ENCODE measurements at regions not wholly inside any gene's neighbourhood (a gene's known extent, or its start where the extent isn't known, plus 50 kb on each side); places are given as distances from the start of the nearest gene placed in this dataset.

DNA sequence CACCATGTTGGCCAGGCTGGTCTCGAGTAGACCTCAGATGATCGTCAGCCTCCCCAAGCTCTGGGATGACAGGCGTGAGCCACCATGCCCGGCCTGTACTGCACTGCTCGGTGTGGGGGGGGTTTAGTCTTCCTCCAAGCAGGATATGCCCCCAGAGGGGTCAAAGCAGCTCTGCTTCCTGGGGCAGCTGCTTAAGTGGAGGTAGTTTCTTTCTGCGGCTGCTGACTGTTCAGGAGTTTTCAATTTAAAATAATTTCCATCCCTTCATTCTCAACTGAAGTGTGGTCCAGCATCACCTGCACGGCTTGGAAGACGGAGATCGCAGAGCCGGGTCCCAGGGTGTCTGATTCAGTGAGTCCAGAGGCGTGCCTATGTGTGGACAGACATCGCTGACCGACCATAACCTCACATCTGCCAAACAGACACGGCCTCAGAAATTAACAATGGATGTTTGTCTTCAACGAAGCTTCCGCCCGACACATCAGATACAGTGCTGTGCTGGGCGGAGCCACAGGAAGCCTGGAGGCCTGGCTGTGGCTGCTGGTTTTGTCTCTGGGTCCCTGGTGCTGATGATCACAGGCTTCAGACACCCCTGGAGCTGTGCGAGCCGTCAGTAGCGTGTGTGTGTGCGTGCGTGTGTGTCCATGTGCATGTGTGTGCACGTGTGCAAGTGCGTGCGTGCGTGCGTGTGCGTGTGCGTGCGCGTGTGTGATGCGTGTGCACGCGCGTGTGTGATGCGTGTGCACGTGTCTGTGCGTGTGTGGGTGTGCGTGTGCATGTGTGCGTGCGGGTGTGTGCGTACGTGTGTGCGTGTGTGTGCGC lies 226.5 kb upstream of the PITRM1 start:
- no peaks in the 10 kb centered on the region for H3K27me3 ChIP-seq (ENCODE audit: insufficient read depth, poor library complexity, severe bottlenecking)
- H3K27ac ChIP-seq (replicated peaks) = no peak overlapping the region
- TF ChIP-seq CTCF (IDR thresholded peaks at IDR 0.05; ENCODE audit: insufficient read depth, low read length) (no peak), POLR2AphosphoS5 (IDR thresholded peaks at IDR 0.05; ENCODE audit: low read depth) (no peak), SPI1 (IDR thresholded peaks at IDR 0.05; ENCODE audit: borderline replicate concordance, low read depth) (no peak), GABPA (IDR thresholded peaks at IDR 0.05; ENCODE audit: low read depth) (no peak)
- H3K4me3 ChIP-seq (replicated peaks; ENCODE audit: insufficient read depth, low read length) = no peak overlapping the region
- DNase-seq (ENCODE audit: low read depth in 1 of 2, low spot score in 1 of 2) = no peak

- DNase-seq (ENCODE audit: low read depth in 1 of 2, low spot score in 1 of 2) = no peak
- H3K27ac ChIP-seq (replicated peaks) = no peak overlapping the region
- H3K27me3 ChIP-seq (ENCODE audit: insufficient read depth, poor library complexity, severe bottlenecking) = no peaks in the 10 kb centered on the region
- TF ChIP-seq POLR2AphosphoS5 (IDR thresholded peaks at IDR 0.05; ENCODE audit: low read depth) = no peak
- no peak for TF ChIP-seq GABPA (IDR thresholded peaks at IDR 0.05; ENCODE audit: low read depth)
- no peak for TF ChIP-seq CTCF (IDR thresholded peaks at IDR 0.05; ENCODE audit: insufficient read depth, low read length)
- no peak for TF ChIP-seq REST (IDR thresholded peaks at IDR 0.05; ENCODE audit: insufficient replicate concordance, low read depth)
- no peak for TF ChIP-seq SPI1 (IDR thresholded peaks at IDR 0.05; ENCODE audit: borderline replicate concordance, low read depth)
- no peak overlapping the region for H3K4me3 ChIP-seq (replicated peaks; ENCODE audit: insufficient read depth, low read length)
These were observed 225.3 kb upstream of the PITRM1 start for GRCh38 chr10:3397846-3398245.

GRCh38 chr10:3397231-3397630 lies 224.6 kb upstream of the PITRM1 start:
- no peak overlapping the region for H3K27ac ChIP-seq (replicated peaks)

More at GRCh38 chr10:3397231-3397630, 224.6 kb upstream of the PITRM1 start:
- Histone ChIP-seq H3K27me3 (ENCODE audit: insufficient read depth, poor library complexity, severe bottlenecking) (no peaks in the 10 kb centered on the region), H3K4me3 (replicated peaks; ENCODE audit: insufficient read depth, low read length) (no peak overlapping the region)
- TF ChIP-seq CTCF (IDR thresholded peaks at IDR 0.05; ENCODE audit: insufficient read depth, low read length) (no peak), POLR2AphosphoS5 (IDR thresholded peaks at IDR 0.05; ENCODE audit: low read depth) (no peak), GABPA (IDR thresholded peaks at IDR 0.05; ENCODE audit: low read depth) (no peak), REST (IDR thresholded peaks at IDR 0.05; ENCODE audit: insufficient replicate concordance, low read depth) (no peak), SPI1 (IDR thresholded peaks at IDR 0.05; ENCODE audit: borderline replicate concordance, low read depth) (no peak)
- no peak for DNase-seq (ENCODE audit: low read depth in 1 of 2, low spot score in 1 of 2)
